ENCODE measurements at regions not wholly inside any gene's neighbourhood (a gene's known extent, or its start where the extent isn't known, plus 50 kb on each side); places are given as distances from the start of the nearest gene placed in this dataset.

- TF ChIP-seq, protein P1, sequence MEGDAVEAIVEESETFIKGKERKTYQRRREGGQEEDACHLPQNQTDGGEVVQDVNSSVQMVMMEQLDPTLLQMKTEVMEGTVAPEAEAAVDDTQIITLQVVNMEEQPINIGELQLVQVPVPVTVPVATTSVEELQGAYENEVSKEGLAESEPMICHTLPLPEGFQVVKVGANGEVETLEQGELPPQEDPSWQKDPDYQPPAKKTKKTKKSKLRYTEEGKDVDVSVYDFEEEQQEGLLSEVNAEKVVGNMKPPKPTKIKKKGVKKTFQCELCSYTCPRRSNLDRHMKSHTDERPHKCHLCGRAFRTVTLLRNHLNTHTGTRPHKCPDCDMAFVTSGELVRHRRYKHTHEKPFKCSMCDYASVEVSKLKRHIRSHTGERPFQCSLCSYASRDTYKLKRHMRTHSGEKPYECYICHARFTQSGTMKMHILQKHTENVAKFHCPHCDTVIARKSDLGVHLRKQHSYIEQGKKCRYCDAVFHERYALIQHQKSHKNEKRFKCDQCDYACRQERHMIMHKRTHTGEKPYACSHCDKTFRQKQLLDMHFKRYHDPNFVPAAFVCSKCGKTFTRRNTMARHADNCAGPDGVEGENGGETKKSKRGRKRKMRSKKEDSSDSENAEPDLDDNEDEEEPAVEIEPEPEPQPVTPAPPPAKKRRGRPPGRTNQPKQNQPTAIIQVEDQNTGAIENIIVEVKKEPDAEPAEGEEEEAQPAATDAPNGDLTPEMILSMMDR (IDR thresholded peaks at IDR 0.05; ENCODE audit: control extremely low read depth, extremely low read depth, low read depth, missing control alignments): no peak
- DNase-seq (ENCODE audit: extremely low spot score): no peak
- ChIA-PET CTCF (no interaction called here), POLR2A (no interaction called here)
Measured at GRCh38 chr14:97350415-97350814, 553.2 kb downstream of the VRK1 start.

DNA sequence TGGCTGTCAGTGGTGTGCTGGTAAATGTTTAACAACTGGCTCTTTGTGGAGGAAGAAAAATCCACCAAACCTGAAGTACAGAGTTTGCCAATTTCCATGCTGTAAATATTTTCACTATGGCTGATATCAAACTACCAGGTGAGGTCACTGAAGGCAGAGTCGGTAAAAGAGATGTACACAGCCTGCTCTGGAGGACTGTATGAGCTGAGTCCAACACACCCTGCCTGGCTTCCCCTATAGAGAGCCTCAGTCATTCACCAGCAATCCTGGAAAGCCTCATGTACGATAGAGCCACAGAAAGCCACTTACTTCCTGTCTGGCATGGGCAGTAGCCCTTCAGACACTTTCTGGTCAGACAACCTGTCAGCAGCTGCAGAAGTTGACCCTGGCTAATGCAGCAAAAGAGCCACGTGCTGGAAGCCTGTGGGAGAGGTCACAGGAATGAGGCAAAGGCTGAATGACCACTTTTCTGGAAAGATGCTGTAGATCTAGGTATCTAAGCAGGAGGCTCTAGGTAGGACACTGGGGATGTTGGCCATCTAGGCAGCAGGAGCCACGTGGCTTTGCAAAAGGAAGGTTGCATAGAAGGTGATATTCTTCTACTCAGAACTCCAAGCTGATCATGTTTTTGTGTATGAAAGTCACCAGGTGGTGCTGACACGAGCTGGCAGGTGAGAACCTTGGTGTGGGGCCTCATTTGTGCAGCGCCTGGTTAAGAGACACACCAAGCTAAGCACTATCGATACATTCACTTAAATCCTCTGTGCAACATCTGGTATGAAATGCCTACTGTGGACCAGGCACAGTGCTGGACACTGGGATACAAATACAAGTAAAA is 553.9 kb downstream of the VRK1 start:
- POLR2A ChIA-PET: no interaction called here

DNA sequence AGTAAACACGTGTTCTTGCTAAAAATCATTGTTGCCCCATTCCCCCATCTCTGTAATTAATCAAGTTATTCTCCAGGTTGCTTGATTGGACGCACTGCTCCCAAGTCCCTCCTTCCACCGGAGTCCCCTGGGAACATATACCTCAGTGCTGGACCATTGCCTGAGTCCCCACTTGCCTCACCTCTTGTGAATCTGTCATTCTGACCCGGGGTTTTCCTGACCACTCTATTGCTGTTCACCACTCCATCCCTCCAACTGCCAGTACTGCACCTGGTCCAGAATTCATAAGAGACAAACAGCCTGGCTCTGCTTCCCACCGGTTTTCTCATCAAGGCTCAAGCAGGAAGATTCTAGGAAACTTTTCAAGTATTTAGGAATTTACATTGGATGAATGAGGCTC is 555.9 kb downstream of the VRK1 start:
- TF ChIP-seq, protein P1 (IDR thresholded peaks at IDR 0.05; ENCODE audit: control extremely low read depth, extremely low read depth, low read depth, missing control alignments): no peak
- ChIA-PET POLR2A (no interaction called here), CTCF (no interaction called here)
- DNase-seq (ENCODE audit: extremely low spot score): no peak

More for the DNA sequence above, 553.9 kb downstream of the VRK1 start:
- TF ChIP-seq, protein P1 (IDR thresholded peaks at IDR 0.05; ENCODE audit: control extremely low read depth, extremely low read depth, low read depth, missing control alignments): no peak
- CTCF ChIA-PET: no interaction called here
- DNase-seq (ENCODE audit: extremely low spot score): no peak

GRCh38 chr14:97354119-97354722 is 557.0 kb downstream of the VRK1 start:
- ChIA-PET CTCF (no interaction called here), POLR2A (no interaction called here)
- no peak for DNase-seq (ENCODE audit: extremely low spot score)
- TF ChIP-seq, protein P1 (IDR thresholded peaks at IDR 0.05; ENCODE audit: control extremely low read depth, extremely low read depth, low read depth, missing control alignments): no peak

DNA sequence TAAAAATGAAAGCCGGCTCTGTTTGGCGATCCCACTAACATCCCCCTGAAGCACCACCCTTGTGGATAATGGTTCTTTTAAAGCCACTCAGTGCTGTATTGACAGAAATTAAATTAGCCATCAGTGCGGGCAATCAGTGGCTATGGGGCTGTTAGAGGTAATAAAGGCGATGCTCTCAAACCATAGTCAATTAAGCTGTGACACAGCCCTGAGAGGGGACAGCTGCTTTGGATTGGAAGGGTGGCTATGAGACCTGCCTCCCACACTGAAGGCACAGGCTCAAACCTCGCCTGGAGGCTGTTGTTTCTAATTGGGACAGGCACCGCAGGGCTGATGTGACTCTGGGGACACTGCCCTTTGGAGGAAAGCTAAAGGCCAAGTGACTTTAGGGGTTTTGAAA is 562.2 kb downstream of the VRK1 start:
- CTCF ChIA-PET: no interaction called here
- DNase-seq (ENCODE audit: extremely low spot score): no peak
- TF ChIP-seq, protein P1 (IDR thresholded peaks at IDR 0.05; ENCODE audit: control extremely low read depth, extremely low read depth, low read depth, missing control alignments): no peak
- POLR2A ChIA-PET: no interaction called here

DNA sequence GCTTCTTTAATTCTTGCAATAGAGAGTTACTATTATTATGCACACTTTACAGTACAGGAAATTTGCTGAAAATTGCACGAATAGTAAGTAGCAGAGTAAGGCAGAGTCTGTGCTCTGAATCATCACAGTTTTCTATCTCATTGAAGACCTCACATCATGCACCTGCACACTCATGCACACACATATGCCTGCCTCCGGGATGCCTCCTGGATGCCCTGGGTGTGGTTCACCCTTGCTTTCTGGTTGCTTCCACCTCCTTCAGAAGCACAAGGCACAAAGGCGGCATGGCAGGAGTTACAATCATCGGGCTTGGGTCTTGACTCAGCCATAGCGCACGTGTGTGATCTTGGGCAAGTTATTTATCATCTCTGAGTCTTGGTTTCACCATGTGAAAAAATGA is 564.0 kb downstream of the VRK1 start:
- no peak for DNase-seq (ENCODE audit: extremely low spot score)
- CTCF ChIA-PET: no interaction called here
- POLR2A ChIA-PET: no interaction called here
- TF ChIP-seq, protein P1 (IDR thresholded peaks at IDR 0.05; ENCODE audit: control extremely low read depth, extremely low read depth, low read depth, missing control alignments): no peak
